GM12891 (cell line): ENCODE measurements at regions not wholly inside any gene's neighbourhood (a gene's known extent, or its start where the extent isn't known, plus 50 kb on each side); places are given as distances from the start of the nearest gene placed in this dataset.

Source experiments
- POLR2A ChIP-seq: IDR thresholded peaks from 2 replicates; pipeline ENCODE4 v1.6.1; 2011; ENCODE audit warnings: low read depth, low read length, control low read depth
- POLR2AphosphoS5 ChIP-seq: IDR thresholded peaks from 2 replicates; pipeline ENCODE4 v1.6.1; 2011; ENCODE audit warnings: low read depth, low read length, control low read depth
- TAF1 ChIP-seq: IDR thresholded peaks from 2 replicates; pipeline ENCODE4 v1.6.1; 2011; ENCODE audit warnings: low read depth, low read length, control low read depth

DNA sequence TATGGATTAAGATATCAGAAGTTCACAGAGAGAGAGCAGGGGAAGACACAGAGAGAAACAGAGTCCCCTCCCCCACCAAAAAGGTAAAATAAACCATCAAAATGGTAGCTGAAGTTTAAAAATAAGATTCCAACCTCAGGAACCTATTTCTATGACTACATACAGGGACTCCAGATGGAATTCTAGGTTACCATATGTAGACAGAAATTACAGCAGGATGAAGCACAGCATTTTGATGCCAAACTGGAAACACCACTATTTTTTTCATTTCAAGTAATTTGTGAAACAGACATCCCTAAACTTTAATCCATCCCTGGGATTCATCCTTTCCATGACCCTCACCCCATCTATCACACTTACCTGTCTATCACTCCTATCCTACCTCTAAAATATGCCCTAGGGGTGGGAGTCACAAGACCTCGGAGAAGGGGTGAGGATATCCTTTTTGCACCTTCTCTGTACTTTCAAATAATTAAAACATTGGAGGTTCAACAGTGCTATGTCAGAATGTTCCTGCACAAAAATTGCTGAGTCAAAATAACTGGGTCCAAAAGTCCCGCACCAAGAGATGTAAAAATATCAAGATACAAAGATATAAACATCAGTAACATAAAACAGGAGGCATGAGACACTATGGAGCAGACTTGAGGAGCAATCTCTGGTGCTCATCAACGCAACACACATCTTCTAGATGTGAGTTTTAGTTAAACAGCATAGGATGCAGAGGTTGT lies 344.5 kb upstream of the RASGEF1B start:
- TF ChIP-seq POLR2A (no peak), POLR2AphosphoS5 (no peak), TAF1 (no peak)
